ENCODE measurements at regions not wholly inside any gene's neighbourhood (a gene's known extent, or its start where the extent isn't known, plus 50 kb on each side); places are given as distances from the start of the nearest gene placed in this dataset.

- no peak for TF ChIP-seq CTCF (IDR thresholded peaks at IDR 0.05; ENCODE audit: low read depth, low read length, poor library complexity, severe bottlenecking)
- no peak for TF ChIP-seq EZH2phosphoT487 (IDR thresholded peaks at IDR 0.05; ENCODE audit: borderline replicate concordance, low read length)
Observed at GRCh38 chrX:68894513-68895340, 65.9 kb downstream of the EFNB1 start.

Measured in DOHH2 (cell line).